Left ventricle myocardium inferior (tissue), 1 donor: ENCODE measurements at regions not wholly inside any gene's neighbourhood (a gene's known extent, or its start where the extent isn't known, plus 50 kb on each side); places are given as distances from the start of the nearest gene placed in this dataset.

ENCODE experiments used
- DNase-seq: peaks from one replicate; pipeline ENCODE4 v3.0.0-alpha.2; 2020
- H3K27ac ChIP-seq: fragments of 200-600 bp; replicated peaks from 2 replicates; pipeline ENCODE4 v1.8.0; 2021
- H3K27me3 ChIP-seq: fragments of 200-600 bp; 2 replicates; pipeline ENCODE4 v1.8.0; 2021; ENCODE audit warnings: low read depth
- H3K36me3 ChIP-seq: fragments of 200-600 bp; 2 replicates; pipeline ENCODE4 v1.8.0; 2021
- H3K4me1 ChIP-seq: fragments of 200-600 bp; 2 replicates; pipeline ENCODE4 v1.8.0; 2021
- H3K4me3 ChIP-seq: fragments of 200-600 bp; 2 replicates; pipeline ENCODE4 v1.8.0; 2021; ENCODE audit warnings: mild to moderate bottlenecking, moderate library complexity
- H3K9me3 ChIP-seq: fragments of 200-600 bp; replicated peaks from 2 replicates; pipeline ENCODE4 v1.8.0; 2021
- CTCF ChIP-seq: fragments of 200-600 bp; IDR thresholded peaks from 2 replicates; pipeline ENCODE4 v1.8.0; 2021; ENCODE audit warnings: antibody characterized with exemption, mild to moderate bottlenecking, borderline replicate concordance
- intact Hi-C: fragments of 100-400 bp; cut with micrococcal nuclease; formaldehyde crosslinking; loops from one replicate; pipeline ENCODE4 v1.11.0; 2022
- donor health status: DM: no; HTN: yes; CAD: no; lungs with severe emphysema.

DNA sequence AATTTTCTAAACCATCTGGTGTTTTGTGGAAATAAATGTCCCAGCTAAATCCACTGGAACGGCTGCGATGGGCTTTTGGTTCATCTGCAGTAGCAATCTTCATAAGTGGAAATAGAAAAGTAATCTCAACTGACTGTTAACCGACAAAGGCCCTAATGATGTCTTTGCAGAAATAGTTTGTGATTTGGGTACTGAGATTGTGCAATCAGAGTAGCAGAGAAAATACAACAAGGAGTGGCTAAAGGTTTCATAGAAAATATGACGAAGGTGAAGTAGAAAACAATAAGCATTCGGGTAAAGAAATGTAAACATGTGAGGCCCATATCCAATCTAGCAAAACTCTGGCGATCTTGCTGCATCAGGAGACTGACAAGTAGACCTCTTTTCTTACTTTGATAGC lies 262.6 kb upstream of the MCTP2 start:
- no peaks in the 10 kb centered on the region for H3K36me3 ChIP-seq
- DNase-seq: no peak
- no peak overlapping the region for H3K27ac ChIP-seq
- no peaks in the 10 kb centered on the region for H3K4me1 ChIP-seq
- intact Hi-C loops: no loop called here
- no peaks in the 10 kb centered on the region for H3K9me3 ChIP-seq
- H3K27me3 ChIP-seq: peaks cover 36% of the 10 kb centered on the region
- TF ChIP-seq CTCF: no peak
- no peak overlapping the region for H3K4me3 ChIP-seq

DNA sequence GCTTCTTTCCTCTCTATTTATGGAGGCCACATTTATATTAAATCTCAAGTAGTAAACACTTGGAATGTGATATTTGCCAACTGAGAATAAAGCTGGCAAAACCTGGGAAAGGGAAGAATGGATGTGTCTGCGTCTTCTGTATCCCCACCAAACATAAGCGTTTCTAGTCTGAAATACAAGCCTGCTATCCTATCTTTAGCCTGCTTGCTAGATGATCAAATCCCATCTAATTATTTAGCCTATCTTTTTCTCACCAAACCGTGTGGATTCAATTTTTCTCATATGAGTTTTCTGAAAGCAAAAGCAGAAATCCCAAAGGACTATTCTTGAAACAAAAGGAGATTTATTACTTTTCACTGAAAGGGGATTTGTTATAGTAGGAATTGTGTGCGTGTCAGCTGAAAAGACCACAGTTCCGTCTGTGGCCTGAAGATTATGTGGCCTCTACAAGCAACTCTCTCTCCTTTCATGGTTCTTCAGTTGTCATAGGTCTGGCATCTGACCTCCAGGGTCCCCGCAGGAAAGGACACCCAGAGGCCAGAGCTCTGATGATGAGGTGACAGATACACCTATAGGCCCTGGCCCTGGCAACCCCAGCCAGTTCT lies 266.0 kb upstream of the MCTP2 start:
- Histone ChIP-seq H3K27me3 (peaks cover 52% of the 10 kb centered on the region), H3K9me3 (no peaks in the 10 kb centered on the region), H3K4me3 (no peak overlapping the region), H3K4me1 (no peaks in the 10 kb centered on the region), H3K36me3 (no peaks in the 10 kb centered on the region), H3K27ac (no peak overlapping the region)
- no peak for TF ChIP-seq CTCF
- intact Hi-C loops: no loop called here
- no peak for DNase-seq

- TF ChIP-seq CTCF: no peak
- Histone ChIP-seq H3K27ac (no peak overlapping the region), H3K36me3 (no peaks in the 10 kb centered on the region), H3K9me3 (peaks cover 14% of the 10 kb centered on the region), H3K27me3 (peaks cover 48% of the 10 kb centered on the region), H3K4me1 (no peaks in the 10 kb centered on the region), H3K4me3 (no peak overlapping the region)
- no peak for DNase-seq
- intact Hi-C loops: no loop called here
Measured at GRCh38 chr15:93954985-93955571, 276.3 kb upstream of the MCTP2 start.

DNA sequence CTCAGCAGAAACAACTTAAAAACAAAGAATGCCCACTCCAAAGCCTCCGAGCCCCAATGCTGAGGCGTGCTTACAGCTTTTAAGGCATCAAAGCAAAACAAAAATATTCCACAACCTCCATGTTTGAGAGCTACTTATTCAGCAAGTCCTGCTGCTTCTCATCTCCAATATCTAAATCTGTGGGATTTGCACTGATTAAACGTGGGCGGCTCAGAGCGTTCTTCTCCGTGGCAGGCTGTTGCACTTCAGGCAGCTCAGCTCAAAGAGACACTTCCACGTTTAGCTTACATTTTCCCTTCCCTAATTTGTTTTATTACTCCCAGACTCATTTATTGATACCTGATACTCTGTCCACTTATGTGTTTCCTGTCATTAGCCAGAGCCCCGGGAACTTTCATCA lies 282.6 kb upstream of the MCTP2 start:
- no peaks in the 10 kb centered on the region for H3K9me3 ChIP-seq
- H3K4me3 ChIP-seq: no peak overlapping the region
- H3K36me3 ChIP-seq: no peaks in the 10 kb centered on the region
- no peak overlapping the region for H3K27ac ChIP-seq
- no peak for TF ChIP-seq CTCF
- no peak for DNase-seq
- H3K4me1 ChIP-seq: no peaks in the 10 kb centered on the region
- H3K27me3 ChIP-seq: peaks cover 41% of the 10 kb centered on the region
- intact Hi-C loops: no loop called here

GRCh38 chr15:93943586-93943985 lies 287.8 kb upstream of the MCTP2 start:
- no peaks in the 10 kb centered on the region for H3K9me3 ChIP-seq
- intact Hi-C loops: no loop called here
- peak overlapping the region; percentile 6 for H3K27ac ChIP-seq
- no peaks in the 10 kb centered on the region for H3K4me1 ChIP-seq
- no peak for DNase-seq
- H3K4me3 ChIP-seq: no peak overlapping the region
- no peak for TF ChIP-seq CTCF
- H3K27me3 ChIP-seq: peaks cover 13% of the 10 kb centered on the region
- H3K36me3 ChIP-seq: no peaks in the 10 kb centered on the region
